Neural progenitor cell (in vitro differentiated cells): ENCODE measurements at regions not wholly inside any gene's neighbourhood (a gene's known extent, or its start where the extent isn't known, plus 50 kb on each side); places are given as distances from the start of the nearest gene placed in this dataset.

Experiments
- DNase-seq: peaks from one replicate; pipeline ENCODE4 v3.0.0-alpha.2; 2016; ENCODE audit warnings: low spot score
- H2AFZ ChIP-seq: fragments of 200-600 bp; sonication (generic); replicated peaks from 2 replicates; pipeline ENCODE4 v1.6.1; 2016; ENCODE audit warnings: antibody characterized with exemption
- H3F3A ChIP-seq: fragments of 200-600 bp; sonication (generic); 2 replicates; pipeline ENCODE4 v1.6.1; 2016; ENCODE audit warnings: antibody characterized with exemption, low read depth
- H3K27ac ChIP-seq: fragments of 200-600 bp; sonication (generic); 2 replicates; pipeline ENCODE4 v1.5.1; 2016; ENCODE audit warnings: mild to moderate bottlenecking
- H3K27me3 ChIP-seq: fragments of 200-600 bp; sonication (generic); 2 replicates; pipeline ENCODE4 v1.6.1; 2016; ENCODE audit warnings: mild to moderate bottlenecking, moderate library complexity
- H3K36me3 ChIP-seq: fragments of 200-600 bp; sonication (generic); 2 replicates; pipeline ENCODE4 v1.5.1; 2016
- H3K4me1 ChIP-seq: fragments of 200-600 bp; sonication (generic); 2 replicates; pipeline ENCODE4 v1.6.1; 2016; ENCODE audit warnings: mixed run types
- H3K4me2 ChIP-seq: fragments of 200-600 bp; sonication (generic); 2 replicates; pipeline ENCODE4 v1.6.1; 2016
- H3K4me3 ChIP-seq: fragments of 200-600 bp; sonication (generic); 2 replicates; pipeline ENCODE4 v1.5.1; 2016
- H3K79me2 ChIP-seq: fragments of 200-600 bp; sonication (generic); 2 replicates; pipeline ENCODE4 v1.6.1; 2016; ENCODE audit warnings: low read depth
- H3K9ac ChIP-seq: fragments of 200-600 bp; sonication (generic); 2 replicates; pipeline ENCODE4 v1.6.1; 2016
- H3K9me3 ChIP-seq: fragments of 200-600 bp; sonication (generic); 2 replicates; pipeline ENCODE4 v1.5.1; 2016; ENCODE audit warnings: low read depth
- H4K20me1 ChIP-seq: fragments of 200-600 bp; sonication (generic); 2 replicates; pipeline ENCODE4 v1.6.1; 2016; ENCODE audit warnings: low read depth
- H3K27ac Mint-ChIP-seq: 3 replicates; pipeline ENCODE4 v1.8.0; 2021; ENCODE audit warnings: mixed read lengths
- H3K27me3 Mint-ChIP-seq: 2 replicates; pipeline ENCODE4 v1.8.0; 2022; ENCODE audit warnings: low read depth, mild to moderate bottlenecking, inconsistent platforms, moderate library complexity, mixed read lengths; ENCODE audit not compliant: insufficient read depth
- H3K36me3 Mint-ChIP-seq: 3 replicates; pipeline ENCODE4 v1.8.0; 2021; ENCODE audit warnings: mixed read lengths
- H3K4me1 Mint-ChIP-seq: 3 replicates; pipeline ENCODE4 v1.8.0; 2021; ENCODE audit warnings: mixed read lengths
- H3K4me3 Mint-ChIP-seq: 3 replicates; pipeline ENCODE4 v1.8.0; 2021; ENCODE audit warnings: mild to moderate bottlenecking, moderate library complexity, mixed read lengths
- H3K9me3 Mint-ChIP-seq: 3 replicates; pipeline ENCODE4 v1.8.0; 2020; ENCODE audit warnings: mixed read lengths
- CTCF ChIP-seq: fragments of 200-600 bp; sonication (generic); IDR thresholded peaks from 2 replicates; pipeline ENCODE4 v1.5.1; 2017; ENCODE audit warnings: antibody characterized with exemption, mild to moderate bottlenecking
- EZH2 ChIP-seq: fragments of 200-600 bp; sonication (generic); IDR thresholded peaks from 2 replicates; pipeline ENCODE4 v1.6.1; 2017; ENCODE audit warnings: antibody characterized with exemption, mild to moderate bottlenecking, moderate library complexity
- EZH2phosphoT487 ChIP-seq: fragments of 200-600 bp; sonication (generic); IDR thresholded peaks from 2 replicates; pipeline ENCODE4 v1.6.1; 2017; ENCODE audit warnings: antibody characterized with exemption

- H3K27me3 Mint-ChIP-seq = peaks cover 8% of the 10 kb centered on the region
- H3K36me3 Mint-ChIP-seq = no peaks in the 10 kb centered on the region
- Histone ChIP-seq H3K27ac (no peak overlapping the region), H3K36me3 (no peaks in the 10 kb centered on the region), H2AFZ (peak overlapping the region; percentile 100), H3K9ac (no peak overlapping the region), H3F3A (peaks cover 3% of the 10 kb centered on the region), H4K20me1 (no peaks in the 10 kb centered on the region), H3K79me2 (no peaks in the 10 kb centered on the region), H3K4me1 (no peaks in the 10 kb centered on the region), H3K4me2 (peak overlapping the region; percentile 63), H3K9me3 (no peaks in the 10 kb centered on the region), H3K27me3 (peaks cover 18% of the 10 kb centered on the region), H3K4me3 (peak overlapping the region; percentile 36)
- H3K4me3 Mint-ChIP-seq = no peak overlapping the region
- H3K9me3 Mint-ChIP-seq = peaks cover 6% of the 10 kb centered on the region
- DNase-seq = peak; percentile 45
- no peak overlapping the region for H3K27ac Mint-ChIP-seq
- peaks cover 3% of the 10 kb centered on the region for H3K4me1 Mint-ChIP-seq
- no peak for TF ChIP-seq CTCF
- TF ChIP-seq EZH2 = no peak
- TF ChIP-seq EZH2phosphoT487 = no peak
These were observed 134.4 kb downstream of the OR2B2 start for GRCh38 chr6:27777614-27778355.

DNA sequence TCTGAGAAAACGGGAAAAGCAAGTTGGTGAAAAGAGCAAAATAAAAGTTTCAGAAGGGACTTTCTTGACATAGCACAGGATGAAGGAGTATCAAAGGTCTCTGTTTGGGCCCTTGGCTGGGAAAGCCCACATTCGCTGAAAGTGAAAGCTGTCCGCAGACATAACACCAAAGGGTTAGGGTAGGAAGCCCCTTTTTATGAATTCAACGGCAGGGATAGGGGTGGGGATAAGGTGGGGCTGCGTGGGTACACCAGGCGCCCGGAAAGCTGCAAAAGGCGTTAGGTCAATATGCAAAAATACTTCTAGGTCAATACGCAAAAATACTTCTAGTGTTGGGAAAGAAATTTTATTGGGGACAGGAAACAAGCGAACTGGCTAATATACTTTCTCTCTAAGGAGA, 135.1 kb downstream of the OR2B2 start:
- Histone ChIP-seq H4K20me1 (no peaks in the 10 kb centered on the region), H3K9me3 (no peaks in the 10 kb centered on the region), H3K9ac (no peak overlapping the region), H3K79me2 (no peaks in the 10 kb centered on the region), H3K27me3 (peaks cover 18% of the 10 kb centered on the region), H3K4me1 (peaks cover under 1% of the 10 kb centered on the region), H3K36me3 (no peaks in the 10 kb centered on the region), H3F3A (peaks cover 10% of the 10 kb centered on the region), H2AFZ (peak overlapping the region; percentile 100), H3K27ac (no peak overlapping the region), H3K4me2 (peak overlapping the region; percentile 63), H3K4me3 (peak overlapping the region; percentile 36)
- no peak overlapping the region for H3K27ac Mint-ChIP-seq
- DNase-seq = no peak
- H3K36me3 Mint-ChIP-seq = no peaks in the 10 kb centered on the region
- peaks cover 5% of the 10 kb centered on the region for H3K4me1 Mint-ChIP-seq
- peaks cover 5% of the 10 kb centered on the region for H3K27me3 Mint-ChIP-seq
- no peak for TF ChIP-seq EZH2phosphoT487
- TF ChIP-seq CTCF = no peak
- no peak for TF ChIP-seq EZH2
- no peak overlapping the region for H3K4me3 Mint-ChIP-seq
- H3K9me3 Mint-ChIP-seq = peaks cover 6% of the 10 kb centered on the region

- Histone ChIP-seq H3K9me3 (no peaks in the 10 kb centered on the region), H3K9ac (no peak overlapping the region), H3K4me1 (peaks cover 7% of the 10 kb centered on the region), H3K79me2 (no peaks in the 10 kb centered on the region), H3K27me3 (peaks cover 25% of the 10 kb centered on the region), H3F3A (peaks cover 16% of the 10 kb centered on the region), H2AFZ (no peak overlapping the region), H3K36me3 (no peaks in the 10 kb centered on the region), H3K4me2 (no peak overlapping the region), H3K4me3 (no peak overlapping the region), H3K27ac (no peak overlapping the region), H4K20me1 (no peaks in the 10 kb centered on the region)
- TF ChIP-seq CTCF (no peak), EZH2 (no peak), EZH2phosphoT487 (no peak)
- Mint-ChIP-seq H3K4me3 (no peak overlapping the region), H3K27ac (no peak overlapping the region), H3K27me3 (peaks cover 5% of the 10 kb centered on the region), H3K4me1 (peaks cover 9% of the 10 kb centered on the region), H3K36me3 (no peaks in the 10 kb centered on the region), H3K9me3 (peaks cover 6% of the 10 kb centered on the region)
- no peak for DNase-seq
These were observed 135.7 kb downstream of the OR2B2 start for GRCh38 chr6:27776504-27776903.
